H1 (cell line): ENCODE measurements at regions not wholly inside any gene's neighbourhood (a gene's known extent, or its start where the extent isn't known, plus 50 kb on each side); places are given as distances from the start of the nearest gene placed in this dataset.

ENCODE experiments used
- POLR2A ChIP-seq, 2 experiments: IDR thresholded peaks; 1 replicate in 1 of 2; 2 replicates in 1 of 2; pipeline ENCODE4 v1.6.1; 2011; ENCODE audit warnings: low read depth in 2 of 2, low read length in 2 of 2, mild to moderate bottlenecking in 2 of 2; ENCODE audit errors: control extremely low read depth in 1 of 2
- RBBP5 ChIP-seq: IDR thresholded peaks from 2 replicates; pipeline ENCODE4 v1.7.1; 2012; ENCODE audit warnings: low read depth, mild to moderate bottlenecking, inconsistent platforms, low read length, moderate library complexity, borderline replicate concordance
- SAP30 ChIP-seq: fragments of 300-600 bp; sonication (generic); IDR thresholded peaks from 2 replicates; pipeline ENCODE4 v1.7.1; 2012; ENCODE audit warnings: low read length, moderate library complexity, mild to moderate bottlenecking, inconsistent platforms; ENCODE audit not compliant: insufficient read depth, insufficient replicate concordance
- SUZ12 ChIP-seq: fragments of 200-600 bp; sonication (generic); IDR thresholded peaks from 2 replicates; pipeline ENCODE4 v1.6.1; 2012; ENCODE audit warnings: mild to moderate bottlenecking, inconsistent platforms, low read length, moderate library complexity, mixed read lengths
- TCF12 ChIP-seq: IDR thresholded peaks from 2 replicates; pipeline ENCODE4 v1.6.1; 2011; ENCODE audit warnings: low read depth, mild to moderate bottlenecking, low read length
- TF ChIP-seq, protein P1 (sequence below): fragments of 300-600 bp; sonication (generic); IDR thresholded peaks from 2 replicates; pipeline ENCODE4 v1.7.1; 2012; ENCODE audit warnings: low read length, moderate library complexity, mild to moderate bottlenecking, inconsistent platforms; ENCODE audit not compliant: insufficient replicate concordance

DNA sequence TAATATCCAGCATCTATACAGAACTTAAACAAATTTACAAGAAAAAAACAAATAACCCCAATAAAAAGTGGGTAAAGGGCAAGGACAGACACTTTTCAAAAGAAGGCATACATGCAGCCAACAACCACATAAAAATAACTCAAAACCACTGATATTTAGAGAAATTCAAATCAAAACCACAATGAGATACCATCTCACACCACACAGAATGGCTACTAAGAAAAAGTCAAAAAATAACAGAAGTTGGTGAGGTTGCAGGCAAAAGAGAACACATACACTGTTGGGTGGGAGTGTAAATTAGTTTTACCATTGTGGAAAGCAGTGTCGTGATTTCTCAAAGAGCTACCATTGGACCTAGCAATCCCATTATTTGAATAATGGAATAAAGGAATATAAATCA is 1973.9 kb upstream of the LRRTM1 start (continued):
- TF ChIP-seq, protein P1, sequence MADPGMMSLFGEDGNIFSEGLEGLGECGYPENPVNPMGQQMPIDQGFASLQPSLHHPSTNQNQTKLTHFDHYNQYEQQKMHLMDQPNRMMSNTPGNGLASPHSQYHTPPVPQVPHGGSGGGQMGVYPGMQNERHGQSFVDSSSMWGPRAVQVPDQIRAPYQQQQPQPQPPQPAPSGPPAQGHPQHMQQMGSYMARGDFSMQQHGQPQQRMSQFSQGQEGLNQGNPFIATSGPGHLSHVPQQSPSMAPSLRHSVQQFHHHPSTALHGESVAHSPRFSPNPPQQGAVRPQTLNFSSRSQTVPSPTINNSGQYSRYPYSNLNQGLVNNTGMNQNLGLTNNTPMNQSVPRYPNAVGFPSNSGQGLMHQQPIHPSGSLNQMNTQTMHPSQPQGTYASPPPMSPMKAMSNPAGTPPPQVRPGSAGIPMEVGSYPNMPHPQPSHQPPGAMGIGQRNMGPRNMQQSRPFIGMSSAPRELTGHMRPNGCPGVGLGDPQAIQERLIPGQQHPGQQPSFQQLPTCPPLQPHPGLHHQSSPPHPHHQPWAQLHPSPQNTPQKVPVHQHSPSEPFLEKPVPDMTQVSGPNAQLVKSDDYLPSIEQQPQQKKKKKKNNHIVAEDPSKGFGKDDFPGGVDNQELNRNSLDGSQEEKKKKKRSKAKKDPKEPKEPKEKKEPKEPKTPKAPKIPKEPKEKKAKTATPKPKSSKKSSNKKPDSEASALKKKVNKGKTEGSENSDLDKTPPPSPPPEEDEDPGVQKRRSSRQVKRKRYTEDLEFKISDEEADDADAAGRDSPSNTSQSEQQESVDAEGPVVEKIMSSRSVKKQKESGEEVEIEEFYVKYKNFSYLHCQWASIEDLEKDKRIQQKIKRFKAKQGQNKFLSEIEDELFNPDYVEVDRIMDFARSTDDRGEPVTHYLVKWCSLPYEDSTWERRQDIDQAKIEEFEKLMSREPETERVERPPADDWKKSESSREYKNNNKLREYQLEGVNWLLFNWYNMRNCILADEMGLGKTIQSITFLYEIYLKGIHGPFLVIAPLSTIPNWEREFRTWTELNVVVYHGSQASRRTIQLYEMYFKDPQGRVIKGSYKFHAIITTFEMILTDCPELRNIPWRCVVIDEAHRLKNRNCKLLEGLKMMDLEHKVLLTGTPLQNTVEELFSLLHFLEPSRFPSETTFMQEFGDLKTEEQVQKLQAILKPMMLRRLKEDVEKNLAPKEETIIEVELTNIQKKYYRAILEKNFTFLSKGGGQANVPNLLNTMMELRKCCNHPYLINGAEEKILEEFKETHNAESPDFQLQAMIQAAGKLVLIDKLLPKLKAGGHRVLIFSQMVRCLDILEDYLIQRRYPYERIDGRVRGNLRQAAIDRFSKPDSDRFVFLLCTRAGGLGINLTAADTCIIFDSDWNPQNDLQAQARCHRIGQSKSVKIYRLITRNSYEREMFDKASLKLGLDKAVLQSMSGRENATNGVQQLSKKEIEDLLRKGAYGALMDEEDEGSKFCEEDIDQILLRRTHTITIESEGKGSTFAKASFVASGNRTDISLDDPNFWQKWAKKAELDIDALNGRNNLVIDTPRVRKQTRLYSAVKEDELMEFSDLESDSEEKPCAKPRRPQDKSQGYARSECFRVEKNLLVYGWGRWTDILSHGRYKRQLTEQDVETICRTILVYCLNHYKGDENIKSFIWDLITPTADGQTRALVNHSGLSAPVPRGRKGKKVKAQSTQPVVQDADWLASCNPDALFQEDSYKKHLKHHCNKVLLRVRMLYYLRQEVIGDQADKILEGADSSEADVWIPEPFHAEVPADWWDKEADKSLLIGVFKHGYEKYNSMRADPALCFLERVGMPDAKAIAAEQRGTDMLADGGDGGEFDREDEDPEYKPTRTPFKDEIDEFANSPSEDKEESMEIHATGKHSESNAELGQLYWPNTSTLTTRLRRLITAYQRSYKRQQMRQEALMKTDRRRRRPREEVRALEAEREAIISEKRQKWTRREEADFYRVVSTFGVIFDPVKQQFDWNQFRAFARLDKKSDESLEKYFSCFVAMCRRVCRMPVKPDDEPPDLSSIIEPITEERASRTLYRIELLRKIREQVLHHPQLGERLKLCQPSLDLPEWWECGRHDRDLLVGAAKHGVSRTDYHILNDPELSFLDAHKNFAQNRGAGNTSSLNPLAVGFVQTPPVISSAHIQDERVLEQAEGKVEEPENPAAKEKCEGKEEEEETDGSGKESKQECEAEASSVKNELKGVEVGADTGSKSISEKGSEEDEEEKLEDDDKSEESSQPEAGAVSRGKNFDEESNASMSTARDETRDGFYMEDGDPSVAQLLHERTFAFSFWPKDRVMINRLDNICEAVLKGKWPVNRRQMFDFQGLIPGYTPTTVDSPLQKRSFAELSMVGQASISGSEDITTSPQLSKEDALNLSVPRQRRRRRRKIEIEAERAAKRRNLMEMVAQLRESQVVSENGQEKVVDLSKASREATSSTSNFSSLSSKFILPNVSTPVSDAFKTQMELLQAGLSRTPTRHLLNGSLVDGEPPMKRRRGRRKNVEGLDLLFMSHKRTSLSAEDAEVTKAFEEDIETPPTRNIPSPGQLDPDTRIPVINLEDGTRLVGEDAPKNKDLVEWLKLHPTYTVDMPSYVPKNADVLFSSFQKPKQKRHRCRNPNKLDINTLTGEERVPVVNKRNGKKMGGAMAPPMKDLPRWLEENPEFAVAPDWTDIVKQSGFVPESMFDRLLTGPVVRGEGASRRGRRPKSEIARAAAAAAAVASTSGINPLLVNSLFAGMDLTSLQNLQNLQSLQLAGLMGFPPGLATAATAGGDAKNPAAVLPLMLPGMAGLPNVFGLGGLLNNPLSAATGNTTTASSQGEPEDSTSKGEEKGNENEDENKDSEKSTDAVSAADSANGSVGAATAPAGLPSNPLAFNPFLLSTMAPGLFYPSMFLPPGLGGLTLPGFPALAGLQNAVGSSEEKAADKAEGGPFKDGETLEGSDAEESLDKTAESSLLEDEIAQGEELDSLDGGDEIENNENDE: no peak
- TF ChIP-seq SAP30 (no peak), RBBP5 (no peak), TCF12 (no peak), SUZ12 (no peak), POLR2A (IDR thresholded peaks at IDR 0.05; ENCODE audit: control extremely low read depth in 1 of 2, low read depth in 2 of 2, low read length in 2 of 2) (no peak)
